ENCODE measurements at regions not wholly inside any gene's neighbourhood (a gene's known extent, or its start where the extent isn't known, plus 50 kb on each side); places are given as distances from the start of the nearest gene placed in this dataset.

GRCh38 chr11:41947392-41947791 lies 487.9 kb upstream of the LRRC4C start:
- H3K27me3 ChIP-seq, result peaks cover 26% of the 10 kb centered on the region
- H3K9me3 ChIP-seq (replicated peaks), result no peaks in the 10 kb centered on the region
- H3K27ac ChIP-seq, result no peak overlapping the region
- no peak overlapping the region for H3K4me3 ChIP-seq
- H3K36me3 ChIP-seq, result no peaks in the 10 kb centered on the region
- peak in 1 of 2 experiments; percentile 11 for DNase-seq
- no peaks in the 10 kb centered on the region for H3K4me1 ChIP-seq

GRCh38 chr11:41950470-41951143 lies 491.2 kb upstream of the LRRC4C start:
- H3K27ac ChIP-seq, result no peak overlapping the region
- H3K36me3 ChIP-seq, result no peaks in the 10 kb centered on the region
- H3K9me3 ChIP-seq (replicated peaks), result no peaks in the 10 kb centered on the region

GRCh38 chr11:41954034-41954433 lies 494.6 kb upstream of the LRRC4C start:
- DNase-seq, result no peak
- H3K4me3 ChIP-seq, result no peak overlapping the region
- H3K36me3 ChIP-seq, result no peaks in the 10 kb centered on the region
- H3K4me1 ChIP-seq, result no peaks in the 10 kb centered on the region
- H3K27me3 ChIP-seq, result peaks cover 13% of the 10 kb centered on the region; the same call in 1 of the 2 replicates
- no peaks in the 10 kb centered on the region for H3K9me3 ChIP-seq (replicated peaks)
- no peak overlapping the region for H3K27ac ChIP-seq

More at GRCh38 chr11:41950470-41951143, 491.2 kb upstream of the LRRC4C start:
- DNase-seq, result no peak
- Histone ChIP-seq H3K4me1 (no peaks in the 10 kb centered on the region), H3K4me3 (no peak overlapping the region), H3K27me3 (peaks cover 16% of the 10 kb centered on the region)

- H3K36me3 ChIP-seq, result no peaks in the 10 kb centered on the region
- no peaks in the 10 kb centered on the region for H3K4me1 ChIP-seq
- no peak for DNase-seq
- H3K27ac ChIP-seq, result no peak overlapping the region
- H3K27me3 ChIP-seq, result peaks cover 9% of the 10 kb centered on the region; the same call in 1 of the 2 replicates
- H3K9me3 ChIP-seq (replicated peaks), result no peaks in the 10 kb centered on the region
- H3K4me3 ChIP-seq, result no peak overlapping the region
Measured at GRCh38 chr11:41955066-41955465, 495.6 kb upstream of the LRRC4C start.

GRCh38 chr11:41955635-41956400 lies 496.4 kb upstream of the LRRC4C start:
- H3K9me3 ChIP-seq (replicated peaks), result no peaks in the 10 kb centered on the region
- H3K4me3 ChIP-seq, result no peak overlapping the region
- H3K27ac ChIP-seq, result no peak overlapping the region
- H3K36me3 ChIP-seq, result no peaks in the 10 kb centered on the region
- 0 out of 2 replicates have a peak, but pooled peaks cover 6% of the 10 kb centered on the region for H3K27me3 ChIP-seq
- no peak for DNase-seq
- no peaks in the 10 kb centered on the region for H3K4me1 ChIP-seq

- Histone ChIP-seq H3K36me3 (no peaks in the 10 kb centered on the region), H3K4me1 (no peaks in the 10 kb centered on the region)
- DNase-seq, result no peak
Measured at GRCh38 chr11:41963406-41963805, 504.0 kb upstream of the LRRC4C start.

GRCh38 chr11:41970681-41971080 lies 511.2 kb upstream of the LRRC4C start:
- Histone ChIP-seq H3K36me3 (no peaks in the 10 kb centered on the region), H3K9me3 (replicated peaks) (no peaks in the 10 kb centered on the region), H3K27ac (no peak overlapping the region), H3K4me3 (no peak overlapping the region), H3K4me1 (no peaks in the 10 kb centered on the region), H3K27me3 (no peaks in the 10 kb centered on the region)
- DNase-seq, result no peak

More at GRCh38 chr11:41963406-41963805, 504.0 kb upstream of the LRRC4C start:
- Histone ChIP-seq H3K9me3 (replicated peaks) (no peaks in the 10 kb centered on the region), H3K4me3 (no peak overlapping the region), H3K27me3 (no peaks in the 10 kb centered on the region), H3K27ac (no peak overlapping the region)

GRCh38 chr11:41971592-41971991 lies 512.1 kb upstream of the LRRC4C start:
- Histone ChIP-seq H3K36me3 (no peaks in the 10 kb centered on the region), H3K27me3 (no peaks in the 10 kb centered on the region), H3K4me3 (no peak overlapping the region), H3K4me1 (no peaks in the 10 kb centered on the region), H3K27ac (no peak overlapping the region), H3K9me3 (replicated peaks) (no peaks in the 10 kb centered on the region)
- no peak for DNase-seq

- Histone ChIP-seq H3K36me3 (no peaks in the 10 kb centered on the region), H3K27ac (no peak overlapping the region), H3K4me1 (no peaks in the 10 kb centered on the region), H3K4me3 (no peak overlapping the region), H3K9me3 (replicated peaks) (no peaks in the 10 kb centered on the region), H3K27me3 (no peaks in the 10 kb centered on the region)
- DNase-seq, result no peak
Measured at GRCh38 chr11:41978945-41979344, 519.5 kb upstream of the LRRC4C start.

GRCh38 chr11:41980741-41981140 lies 521.3 kb upstream of the LRRC4C start:
- no peak overlapping the region for H3K27ac ChIP-seq
- no peaks in the 10 kb centered on the region for H3K36me3 ChIP-seq
- DNase-seq, result no peak
- H3K4me1 ChIP-seq, result no peaks in the 10 kb centered on the region
- H3K4me3 ChIP-seq, result no peak overlapping the region
- H3K27me3 ChIP-seq, result no peaks in the 10 kb centered on the region
- H3K9me3 ChIP-seq (replicated peaks), result no peaks in the 10 kb centered on the region

- no peaks in the 10 kb centered on the region for H3K36me3 ChIP-seq
- H3K27ac ChIP-seq, result no peak overlapping the region
- H3K9me3 ChIP-seq (replicated peaks), result no peaks in the 10 kb centered on the region
- H3K27me3 ChIP-seq, result no peaks in the 10 kb centered on the region
- no peaks in the 10 kb centered on the region for H3K4me1 ChIP-seq
- DNase-seq, result no peak
- H3K4me3 ChIP-seq, result no peak overlapping the region
Measured at GRCh38 chr11:41982276-41982675, 522.8 kb upstream of the LRRC4C start.

- Histone ChIP-seq H3K27me3 (no peaks in the 10 kb centered on the region; the same call in 1 of the 2 replicates), H3K4me3 (no peak overlapping the region), H3K27ac (no peak overlapping the region), H3K4me1 (no peaks in the 10 kb centered on the region), H3K36me3 (no peaks in the 10 kb centered on the region), H3K9me3 (replicated peaks) (no peaks in the 10 kb centered on the region)
- DNase-seq, result no peak
Measured at GRCh38 chr11:41982975-41983374, 523.5 kb upstream of the LRRC4C start.

- no peaks in the 10 kb centered on the region for H3K36me3 ChIP-seq
- no peaks in the 10 kb centered on the region for H3K9me3 ChIP-seq (replicated peaks)
- H3K27ac ChIP-seq, result no peak overlapping the region
- H3K4me3 ChIP-seq, result no peak overlapping the region
- no peaks in the 10 kb centered on the region for H3K4me1 ChIP-seq
- DNase-seq, result no peak
- H3K27me3 ChIP-seq, result no peaks in the 10 kb centered on the region; the same call in 1 of the 2 replicates
Measured at GRCh38 chr11:41983475-41983874, 524.0 kb upstream of the LRRC4C start.

GRCh38 chr11:41984023-41984422 lies 524.6 kb upstream of the LRRC4C start:
- DNase-seq, result no peak
- no peaks in the 10 kb centered on the region for H3K36me3 ChIP-seq
- no peaks in the 10 kb centered on the region for H3K9me3 ChIP-seq (replicated peaks)
- H3K27me3 ChIP-seq, result no peaks in the 10 kb centered on the region; the same call in 1 of the 2 replicates
- no peak overlapping the region for H3K4me3 ChIP-seq
- H3K27ac ChIP-seq, result no peak overlapping the region
- no peaks in the 10 kb centered on the region for H3K4me1 ChIP-seq

- Histone ChIP-seq H3K36me3 (no peaks in the 10 kb centered on the region), H3K4me3 (no peak overlapping the region), H3K27me3 (no peaks in the 10 kb centered on the region; the same call in 1 of the 2 replicates), H3K27ac (no peak overlapping the region), H3K4me1 (no peaks in the 10 kb centered on the region), H3K9me3 (replicated peaks) (no peaks in the 10 kb centered on the region)
- no peak for DNase-seq
Measured at GRCh38 chr11:41985799-41986198, 526.3 kb upstream of the LRRC4C start.
